SK-N-SH (cell line): ENCODE measurements at regions not wholly inside any gene's neighbourhood (a gene's known extent, or its start where the extent isn't known, plus 50 kb on each side); places are given as distances from the start of the nearest gene placed in this dataset.
A peak's percentile ranks its signal among the peaks of the same experiment; 100 is the strongest.

Source experiments
- CTCF ChIA-PET: fragments of 300-600, 350-600 bp; formaldehyde crosslinking; extraction: SDS; loops from one replicate; lab custom pipeline; 2021; lab: Yijun Ruan, JAX
- POLR2A ChIA-PET: fragments of 350-600 bp; sonication (Branson Sonifier 250); formaldehyde crosslinking; extraction: SDS; loops from one replicate; lab custom pipeline; 2020; ENCODE audit warnings: antibody characterized with exemption, inconsistent platforms; lab: Yijun Ruan, JAX
- DNase-seq: peaks from one replicate; pipeline ENCODE4 v3.0.0; 2012
- H2AFZ ChIP-seq: fragments of 200-600 bp; sonication (generic); 2 replicates; pipeline ENCODE4 v1.8.1; 2016; ENCODE audit warnings: antibody characterized with exemption, mild to moderate bottlenecking, low read depth
- H3F3A ChIP-seq: fragments of 200-600 bp; sonication (generic); replicated peaks from 2 replicates; pipeline ENCODE3; 2016; ENCODE audit warnings: antibody characterized with exemption, mild to moderate bottlenecking; ENCODE audit not compliant: insufficient read depth
- H3K27ac ChIP-seq, 2 experiments: fragments of 200-500 bp in 1 of 2; fragments of 200-600 bp in 1 of 2; sonication (Bioruptor generic) in 1 of 2; sonication (generic), shearing (Covaris generic) in 1 of 2; 2 replicates each; pipeline versions ENCODE4 v1.5.1 to v1.6.1; 2014 to 2016; ENCODE audit warnings: low read depth in 2 of 2, inconsistent platforms in 1 of 2, low read length in 1 of 2, mild to moderate bottlenecking in 1 of 2, mixed read lengths in 1 of 2
- H3K27me3 ChIP-seq: fragments of 200-600 bp; sonication (generic), shearing (Covaris generic); 2 replicates; pipeline ENCODE4 v1.6.1; 2016; ENCODE audit warnings: mixed run types; ENCODE audit not compliant: insufficient read depth
- H3K36me3 ChIP-seq, 2 experiments: fragments of 200-500 bp in 1 of 2; fragments of 200-600 bp in 1 of 2; sonication (Bioruptor generic) in 1 of 2; sonication (generic) in 1 of 2; replicated peaks in 1 of 2; 2 replicates each; pipeline versions ENCODE3 to v1.5.1; 2014 to 2016; ENCODE audit warnings: low read length in 1 of 2, mild to moderate bottlenecking in 1 of 2; ENCODE audit not compliant: insufficient read depth in 2 of 2, control insufficient read depth in 1 of 2
- H3K4me1 ChIP-seq, 2 experiments: fragments of 200-500 bp in 1 of 2; fragments of 200-600 bp in 1 of 2; sonication (Bioruptor generic) in 1 of 2; sonication (generic), shearing (Covaris generic) in 1 of 2; 2 replicates each; pipeline versions ENCODE4 v1.5.1 to v1.6.1; 2014 to 2016; ENCODE audit warnings: low read depth in 1 of 2, low read length in 1 of 2, mixed run types in 1 of 2; ENCODE audit not compliant: insufficient read depth in 2 of 2, control insufficient read depth in 1 of 2
- H3K4me2 ChIP-seq: fragments of 200-600 bp; sonication (generic), shearing (Covaris generic); 2 replicates; pipeline ENCODE4 v1.6.1; 2017; ENCODE audit warnings: mixed run types
- H3K4me3 ChIP-seq, 2 experiments: fragments of 200-500 bp in 1 of 2; fragments of 200-600 bp in 1 of 2; sonication (Bioruptor generic) in 1 of 2; sonication (generic), shearing (Covaris generic) in 1 of 2; 2 replicates each; pipeline versions ENCODE4 v1.5.1 to v1.8.1; 2014 to 2016; ENCODE audit warnings: low read depth in 2 of 2, inconsistent platforms in 1 of 2, low read length in 1 of 2, mild to moderate bottlenecking in 1 of 2, mixed read lengths in 1 of 2, moderate library complexity in 1 of 2
- H3K79me2 ChIP-seq: fragments of 200-600 bp; sonication (generic); 2 replicates; pipeline ENCODE4 v1.8.1; 2017; ENCODE audit warnings: mild to moderate bottlenecking; ENCODE audit not compliant: insufficient read depth
- H3K9ac ChIP-seq: fragments of 200-600 bp; sonication (generic); 2 replicates; pipeline ENCODE4 v1.6.1; 2017; ENCODE audit warnings: mixed run types
- H3K9me2 ChIP-seq: fragments of 200-600 bp; sonication (generic); 2 replicates; pipeline ENCODE4 v1.6.1; 2017; ENCODE audit warnings: mixed run types
- H3K9me3 ChIP-seq: fragments of 200-600 bp; sonication (generic); 2 replicates; pipeline ENCODE4 v1.6.1; 2017; ENCODE audit warnings: mixed run types, mild to moderate bottlenecking, moderate library complexity
- H4K20me1 ChIP-seq: fragments of 200-600 bp; sonication (generic); 2 replicates; pipeline ENCODE4 v1.6.1; 2017; ENCODE audit warnings: mild to moderate bottlenecking, mixed run types; ENCODE audit not compliant: insufficient read depth
- CHD2 ChIP-seq: fragments of 150-350 bp; IDR thresholded peaks from 2 replicates; pipeline ENCODE4 v1.6.1; 2018; ENCODE audit warnings: low read length; ENCODE audit not compliant: partially characterized antibody
- CTCF ChIP-seq: fragments of 200-600 bp; sonication (generic); IDR thresholded peaks from 2 replicates; pipeline ENCODE4 v1.6.1; 2017; ENCODE audit warnings: antibody characterized with exemption, mild to moderate bottlenecking, moderate library complexity
- EP300 ChIP-seq, 2 experiments: IDR thresholded peaks; 2 replicates each; pipeline versions ENCODE4 v1.4.0 to v1.6.1; 2012; ENCODE audit warnings: borderline replicate concordance in 1 of 2, low read depth in 1 of 2, low read length in 1 of 2
- FOSL2 ChIP-seq: IDR thresholded peaks from 2 replicates; pipeline ENCODE4 v1.4.0; 2012; ENCODE audit warnings: low read depth, mild to moderate bottlenecking, moderate library complexity, borderline replicate concordance
- GATA2 ChIP-seq: sonication (generic); formaldehyde crosslinking; IDR thresholded peaks from 2 replicates; pipeline ENCODE4 v1.5.0; 2020; ENCODE audit warnings: mild to moderate bottlenecking, missing genetic modification reagents
- JUND ChIP-seq: IDR thresholded peaks from 2 replicates; pipeline ENCODE4 v1.4.0; 2012
- POLR2AphosphoS5 ChIP-seq: IDR thresholded peaks from 2 replicates; pipeline ENCODE4 v1.6.1; 2012; ENCODE audit warnings: low read depth, low read length
- RAD21 ChIP-seq: IDR thresholded peaks from 2 replicates; pipeline ENCODE4 v1.6.1; 2012; ENCODE audit warnings: mild to moderate bottlenecking, low read length
- RXRA ChIP-seq: IDR thresholded peaks from 2 replicates; pipeline ENCODE4 v1.4.0; 2012; ENCODE audit warnings: low read depth, mild to moderate bottlenecking, borderline replicate concordance
- SIN3A ChIP-seq: IDR thresholded peaks from 2 replicates; pipeline ENCODE4 v1.6.1; 2012; ENCODE audit warnings: low read depth, mild to moderate bottlenecking, low read length, moderate library complexity, borderline replicate concordance
- SMC3 ChIP-seq: IDR thresholded peaks from 2 replicates; pipeline ENCODE4 v1.6.1; 2012; ENCODE audit warnings: low read depth, low read length, improper control_type of control experiment
- TEAD4 ChIP-seq: IDR thresholded peaks from 2 replicates; pipeline ENCODE4 v1.4.0; 2012; ENCODE audit warnings: mild to moderate bottlenecking, borderline replicate concordance; ENCODE audit not compliant: insufficient read depth
- USF1 ChIP-seq: IDR thresholded peaks from 2 replicates; pipeline ENCODE4 v1.4.0; 2012; ENCODE audit warnings: low read depth, borderline replicate concordance
- ZBTB33 ChIP-seq: IDR thresholded peaks from 2 replicates; pipeline ENCODE4 v1.4.0; 2012; ENCODE audit warnings: low read depth, borderline replicate concordance
- WGBS: methylation state at CpG from one replicate; pipeline ENCODE4 v1.1.6; 2017; ENCODE audit warnings: low lambda C conversion rate; 5-methylcytosine and 5-hydroxymethylcytosine counted together
- TF ChIP-seq, protein P1 (sequence below): fragments of 150-350 bp; IDR thresholded peaks from 2 replicates; pipeline ENCODE4 v1.6.1; 2016; ENCODE audit warnings: mild to moderate bottlenecking, low read depth, low read length
- TF ChIP-seq, protein P2 (sequence below): IDR thresholded peaks from 2 replicates; pipeline ENCODE4 v1.6.1; 2012; ENCODE audit warnings: mild to moderate bottlenecking, low read depth, low read length, moderate library complexity

- TF ChIP-seq TEAD4 = peak; percentile 85; the same call in 1 of the 2 replicates
- TF ChIP-seq SIN3A = no peak
- TF ChIP-seq ZBTB33 = no peak
- TF ChIP-seq CTCF = no peak
- TF ChIP-seq, protein P1, sequence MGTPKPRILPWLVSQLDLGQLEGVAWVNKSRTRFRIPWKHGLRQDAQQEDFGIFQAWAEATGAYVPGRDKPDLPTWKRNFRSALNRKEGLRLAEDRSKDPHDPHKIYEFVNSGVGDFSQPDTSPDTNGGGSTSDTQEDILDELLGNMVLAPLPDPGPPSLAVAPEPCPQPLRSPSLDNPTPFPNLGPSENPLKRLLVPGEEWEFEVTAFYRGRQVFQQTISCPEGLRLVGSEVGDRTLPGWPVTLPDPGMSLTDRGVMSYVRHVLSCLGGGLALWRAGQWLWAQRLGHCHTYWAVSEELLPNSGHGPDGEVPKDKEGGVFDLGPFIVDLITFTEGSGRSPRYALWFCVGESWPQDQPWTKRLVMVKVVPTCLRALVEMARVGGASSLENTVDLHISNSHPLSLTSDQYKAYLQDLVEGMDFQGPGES = no peak
- TF ChIP-seq JUND = peak; percentile 66
- TF ChIP-seq SMC3 = no peak
Measured at GRCh38 chr1:218659911-218660677, 315.0 kb downstream of the TGFB2 start (continued).

DNA sequence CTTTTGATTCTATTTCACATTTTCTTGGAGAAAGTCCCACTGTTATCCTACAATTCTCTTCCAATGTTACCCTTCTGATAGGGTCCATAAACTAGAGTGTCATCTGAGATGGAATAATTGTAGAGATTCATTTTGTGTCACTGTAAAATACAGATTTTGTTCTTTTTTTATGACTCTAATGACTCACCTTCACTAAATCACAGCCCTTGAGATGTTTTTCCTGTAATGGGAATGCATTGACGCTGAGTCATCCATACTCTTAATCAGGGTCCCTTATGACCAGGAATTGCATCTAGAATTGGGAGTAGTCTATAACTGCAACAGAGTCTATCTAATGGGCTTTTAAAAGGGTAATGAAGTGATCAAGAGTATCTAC is 315.5 kb downstream of the TGFB2 start:
- peak overlapping the region; percentile 64; the same call in 1 of the 2 replicates for H3K9ac ChIP-seq
- peak overlapping the region; percentile 38 for H3K4me2 ChIP-seq
- peak overlapping the region; percentile 94 to 96 for H3K27ac ChIP-seq
- TF ChIP-seq EP300 (IDR thresholded peaks at IDR 0.05; ENCODE audit: borderline replicate concordance in 1 of 2, low read depth in 1 of 2, low read length in 1 of 2) = peak in 1 of 2 experiments; percentile 87; a peak in 2 of 4 replicates
- TF ChIP-seq GATA2 (CRISPR knock-in tag) = no peak
- peak; percentile 8; the same call in 1 of the 2 replicates for TF ChIP-seq TEAD4
- TF ChIP-seq RAD21 = no peak
- no peak for TF ChIP-seq USF1
- no peak for TF ChIP-seq POLR2AphosphoS5
- peak; percentile 93 for TF ChIP-seq FOSL2
- peak; percentile 58; the same call in 1 of the 2 replicates for TF ChIP-seq RXRA
- TF ChIP-seq CHD2 = no peak
- no peak for TF ChIP-seq CTCF
- TF ChIP-seq, protein P2, sequence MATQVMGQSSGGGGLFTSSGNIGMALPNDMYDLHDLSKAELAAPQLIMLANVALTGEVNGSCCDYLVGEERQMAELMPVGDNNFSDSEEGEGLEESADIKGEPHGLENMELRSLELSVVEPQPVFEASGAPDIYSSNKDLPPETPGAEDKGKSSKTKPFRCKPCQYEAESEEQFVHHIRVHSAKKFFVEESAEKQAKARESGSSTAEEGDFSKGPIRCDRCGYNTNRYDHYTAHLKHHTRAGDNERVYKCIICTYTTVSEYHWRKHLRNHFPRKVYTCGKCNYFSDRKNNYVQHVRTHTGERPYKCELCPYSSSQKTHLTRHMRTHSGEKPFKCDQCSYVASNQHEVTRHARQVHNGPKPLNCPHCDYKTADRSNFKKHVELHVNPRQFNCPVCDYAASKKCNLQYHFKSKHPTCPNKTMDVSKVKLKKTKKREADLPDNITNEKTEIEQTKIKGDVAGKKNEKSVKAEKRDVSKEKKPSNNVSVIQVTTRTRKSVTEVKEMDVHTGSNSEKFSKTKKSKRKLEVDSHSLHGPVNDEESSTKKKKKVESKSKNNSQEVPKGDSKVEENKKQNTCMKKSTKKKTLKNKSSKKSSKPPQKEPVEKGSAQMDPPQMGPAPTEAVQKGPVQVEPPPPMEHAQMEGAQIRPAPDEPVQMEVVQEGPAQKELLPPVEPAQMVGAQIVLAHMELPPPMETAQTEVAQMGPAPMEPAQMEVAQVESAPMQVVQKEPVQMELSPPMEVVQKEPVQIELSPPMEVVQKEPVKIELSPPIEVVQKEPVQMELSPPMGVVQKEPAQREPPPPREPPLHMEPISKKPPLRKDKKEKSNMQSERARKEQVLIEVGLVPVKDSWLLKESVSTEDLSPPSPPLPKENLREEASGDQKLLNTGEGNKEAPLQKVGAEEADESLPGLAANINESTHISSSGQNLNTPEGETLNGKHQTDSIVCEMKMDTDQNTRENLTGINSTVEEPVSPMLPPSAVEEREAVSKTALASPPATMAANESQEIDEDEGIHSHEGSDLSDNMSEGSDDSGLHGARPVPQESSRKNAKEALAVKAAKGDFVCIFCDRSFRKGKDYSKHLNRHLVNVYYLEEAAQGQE = no peak
- peak; percentile 91 for TF ChIP-seq JUND

More for the DNA sequence above, 315.5 kb downstream of the TGFB2 start:
- CTCF ChIA-PET = no interaction called here
- Histone ChIP-seq H3K4me3 (no peak overlapping the region), H3K9me2 (no peaks in the 10 kb centered on the region), H3K79me2 (no peaks in the 10 kb centered on the region), H3K4me1 (peaks cover 26 to 40% of the 10 kb centered on the region in 2 experiments), H4K20me1 (no peaks in the 10 kb centered on the region), H3F3A (peaks cover 46% of the 10 kb centered on the region), H3K27me3 (no peaks in the 10 kb centered on the region), H2AFZ (no peak overlapping the region), H3K36me3 (no peaks in the 10 kb centered on the region), H3K9me3 (no peaks in the 10 kb centered on the region)
- no peak for DNase-seq
- 12% methylated on average over 1 of the region's 1 CpG for whole genome bisulfite sequencing
- POLR2A ChIA-PET = no interaction called here
